Breast epithelium (tissue), 3 donors: ENCODE measurements at regions not wholly inside any gene's neighbourhood (a gene's known extent, or its start where the extent isn't known, plus 50 kb on each side); places are given as distances from the start of the nearest gene placed in this dataset.

ENCODE experiments used
- POLR2A ChIP-seq: fragments of 450-650 bp; IDR thresholded peaks from one replicate; pipeline ENCODE4 v1.6.1; 2016; ENCODE audit warnings: antibody characterized with exemption, mild to moderate bottlenecking, moderate library complexity
- POLR2AphosphoS5 ChIP-seq, 3 donors: sonication (generic); formaldehyde crosslinking; IDR thresholded peaks; one replicate each; pipeline ENCODE4 v1.6.1; 2017; ENCODE audit warnings: antibody characterized with exemption in 3 of 3
- TF ChIP-seq, protein P1 (sequence below), 3 donors: fragments of 450-650 bp; IDR thresholded peaks; one replicate each; pipeline ENCODE4 v1.5.1; 2016 to 2017; ENCODE audit warnings: antibody characterized with exemption in 3 of 3, mild to moderate bottlenecking in 3 of 3, moderate library complexity in 3 of 3

DNA sequence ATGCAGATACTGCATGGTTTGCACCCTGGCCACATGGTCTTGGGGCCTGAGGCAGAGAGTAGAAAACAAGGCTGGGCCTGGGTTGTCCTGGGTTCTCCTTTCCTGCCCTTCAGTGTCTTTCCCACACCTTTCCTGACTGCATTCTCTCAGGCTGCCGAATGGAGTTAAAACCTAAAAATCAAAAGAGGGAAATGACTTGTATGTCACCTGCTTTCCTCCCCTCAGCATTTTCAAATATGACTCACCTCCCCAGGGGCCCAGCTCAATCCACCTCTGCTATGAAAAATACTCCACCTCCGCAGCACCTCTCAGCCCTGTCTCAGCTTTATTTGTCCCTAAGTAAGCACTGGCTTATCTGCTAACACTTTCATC lies 457.8 kb upstream of the MEX3C start:
- TF ChIP-seq POLR2A (no peak), POLR2AphosphoS5 (IDR thresholded peaks at IDR 0.05) (no peak)
- TF ChIP-seq, protein P1, sequence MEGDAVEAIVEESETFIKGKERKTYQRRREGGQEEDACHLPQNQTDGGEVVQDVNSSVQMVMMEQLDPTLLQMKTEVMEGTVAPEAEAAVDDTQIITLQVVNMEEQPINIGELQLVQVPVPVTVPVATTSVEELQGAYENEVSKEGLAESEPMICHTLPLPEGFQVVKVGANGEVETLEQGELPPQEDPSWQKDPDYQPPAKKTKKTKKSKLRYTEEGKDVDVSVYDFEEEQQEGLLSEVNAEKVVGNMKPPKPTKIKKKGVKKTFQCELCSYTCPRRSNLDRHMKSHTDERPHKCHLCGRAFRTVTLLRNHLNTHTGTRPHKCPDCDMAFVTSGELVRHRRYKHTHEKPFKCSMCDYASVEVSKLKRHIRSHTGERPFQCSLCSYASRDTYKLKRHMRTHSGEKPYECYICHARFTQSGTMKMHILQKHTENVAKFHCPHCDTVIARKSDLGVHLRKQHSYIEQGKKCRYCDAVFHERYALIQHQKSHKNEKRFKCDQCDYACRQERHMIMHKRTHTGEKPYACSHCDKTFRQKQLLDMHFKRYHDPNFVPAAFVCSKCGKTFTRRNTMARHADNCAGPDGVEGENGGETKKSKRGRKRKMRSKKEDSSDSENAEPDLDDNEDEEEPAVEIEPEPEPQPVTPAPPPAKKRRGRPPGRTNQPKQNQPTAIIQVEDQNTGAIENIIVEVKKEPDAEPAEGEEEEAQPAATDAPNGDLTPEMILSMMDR (IDR thresholded peaks at IDR 0.05): no peak
